Skeletal muscle tissue (tissue), 3 donors: ENCODE measurements at regions not wholly inside any gene's neighbourhood (a gene's known extent, or its start where the extent isn't known, plus 50 kb on each side); places are given as distances from the start of the nearest gene placed in this dataset.

Experiments used
- H3K27ac ChIP-seq: one replicate; pipeline ENCODE4 v1.7.0; 2013; ENCODE audit warnings: mild to moderate bottlenecking, low read depth, low read length, inconsistent platforms
- H3K27me3 ChIP-seq, 3 donors: one replicate each; pipeline ENCODE4 v1.7.0; 2013; ENCODE audit warnings: low read length in 3 of 3; ENCODE audit not compliant: control insufficient read depth in 3 of 3, insufficient read depth in 3 of 3
- H3K36me3 ChIP-seq, 3 donors: one replicate each; pipeline ENCODE4 v1.7.0; 2013; ENCODE audit warnings: low read length in 3 of 3; ENCODE audit not compliant: control insufficient read depth in 3 of 3, insufficient read depth in 3 of 3
- H3K4me1 ChIP-seq, 3 donors: one replicate each; pipeline ENCODE4 v1.7.0; 2013; ENCODE audit warnings: low read length in 3 of 3, mild to moderate bottlenecking in 3 of 3; ENCODE audit not compliant: control insufficient read depth in 3 of 3, insufficient read depth in 3 of 3
- H3K4me3 ChIP-seq, 3 donors: one replicate each; pipeline ENCODE4 v1.7.0; 2013; ENCODE audit warnings: low read length in 3 of 3
- H3K9ac ChIP-seq, 3 donors: one replicate each; pipeline ENCODE4 v1.7.0; 2013; ENCODE audit warnings: low read length in 3 of 3, mild to moderate bottlenecking in 3 of 3, moderate library complexity in 2 of 3, low read depth in 1 of 3
- H3K9me3 ChIP-seq, 3 donors: one replicate each; pipeline ENCODE4 v1.7.0; 2013; ENCODE audit warnings: low read length in 3 of 3; ENCODE audit not compliant: control insufficient read depth in 3 of 3
- donor health status: Osteomylitis.

DNA sequence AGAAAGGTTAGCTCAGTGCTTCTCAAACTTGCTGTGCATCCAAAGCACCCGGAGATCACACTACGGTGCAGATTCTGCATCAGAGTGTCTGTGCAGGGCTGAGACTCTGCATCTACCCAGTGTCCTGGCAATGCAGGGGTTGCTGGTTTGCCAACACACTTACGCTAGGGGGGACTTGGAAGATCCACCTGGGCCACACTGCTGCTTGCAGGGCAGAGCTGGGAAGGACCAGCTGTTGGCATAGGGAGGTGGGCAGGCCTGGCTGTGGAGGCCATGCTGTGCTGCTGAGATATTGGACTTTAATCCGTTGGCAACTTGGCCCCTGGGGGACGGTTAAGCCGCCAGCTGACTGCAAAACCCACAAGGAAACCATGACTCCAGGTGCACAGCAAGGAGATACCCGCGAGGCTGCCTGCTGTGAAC, 397.6 kb upstream of the HS6ST1 start:
- Histone ChIP-seq H3K9me3 (peaks cover 0 to 3% (median 0%) of the 10 kb centered on the region in 3 donors), H3K4me3 (no peak overlapping the region), H3K27me3 (peaks cover 5 to 25% (median 23%) of the 10 kb centered on the region in 3 donors), H3K9ac (no peak overlapping the region), H3K4me1 (no peaks in the 10 kb centered on the region), H3K27ac (no peak overlapping the region), H3K36me3 (no peaks in the 10 kb centered on the region)

DNA sequence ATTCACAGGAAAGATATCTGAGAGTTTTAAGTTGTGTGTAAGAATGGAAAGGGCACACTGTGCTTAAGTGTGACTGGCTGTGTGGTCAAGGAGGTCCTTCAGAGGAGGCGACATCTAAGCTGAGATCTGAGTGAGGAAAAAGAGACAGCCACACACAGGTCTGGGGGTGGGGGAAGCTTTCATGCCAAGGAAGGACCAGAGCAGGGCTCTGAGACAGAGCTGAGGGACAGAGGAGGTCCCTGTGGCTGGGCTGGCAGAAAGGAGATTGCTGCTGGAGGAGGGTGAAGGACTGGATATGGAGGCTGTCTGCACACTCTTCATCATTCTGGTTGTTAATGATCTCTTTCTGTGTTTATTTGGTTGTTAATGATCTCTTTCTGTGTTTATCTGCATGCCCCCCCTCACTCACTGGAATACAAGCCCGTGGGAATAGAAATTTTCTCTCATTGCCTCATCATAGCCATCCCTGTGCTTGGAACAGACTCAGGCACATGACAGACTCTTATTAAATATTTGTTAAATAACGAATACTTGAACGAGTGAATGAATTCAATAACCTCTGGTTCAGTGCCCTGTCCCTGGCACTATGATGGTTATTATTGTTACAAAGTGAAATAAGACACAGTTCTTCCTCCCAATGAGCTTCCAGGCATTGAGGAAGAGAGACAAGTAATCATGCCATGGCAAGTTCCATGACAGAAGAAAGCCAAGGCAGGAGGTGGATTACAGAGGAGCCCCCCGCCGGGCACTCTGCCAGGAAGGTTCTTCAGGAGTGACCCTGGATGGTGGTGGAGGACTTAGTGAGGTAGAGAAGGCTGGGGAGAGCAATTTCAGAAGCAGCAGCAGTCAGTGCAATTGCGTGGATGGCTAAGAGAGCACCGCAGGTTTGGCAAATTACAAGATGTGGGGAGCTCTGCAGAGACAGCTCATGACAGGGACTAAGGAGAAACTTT, 399.4 kb upstream of the HS6ST1 start:
- no peaks in the 10 kb centered on the region for H3K4me1 ChIP-seq
- H3K36me3 ChIP-seq, result no peaks in the 10 kb centered on the region
- no peak overlapping the region for H3K27ac ChIP-seq
- no peak overlapping the region for H3K4me3 ChIP-seq
- peaks cover 0 to 3% (median 0%) of the 10 kb centered on the region in 3 donors for H3K9me3 ChIP-seq
- peaks cover 5 to 25% (median 23%) of the 10 kb centered on the region in 3 donors for H3K27me3 ChIP-seq
- no peak overlapping the region for H3K9ac ChIP-seq

DNA sequence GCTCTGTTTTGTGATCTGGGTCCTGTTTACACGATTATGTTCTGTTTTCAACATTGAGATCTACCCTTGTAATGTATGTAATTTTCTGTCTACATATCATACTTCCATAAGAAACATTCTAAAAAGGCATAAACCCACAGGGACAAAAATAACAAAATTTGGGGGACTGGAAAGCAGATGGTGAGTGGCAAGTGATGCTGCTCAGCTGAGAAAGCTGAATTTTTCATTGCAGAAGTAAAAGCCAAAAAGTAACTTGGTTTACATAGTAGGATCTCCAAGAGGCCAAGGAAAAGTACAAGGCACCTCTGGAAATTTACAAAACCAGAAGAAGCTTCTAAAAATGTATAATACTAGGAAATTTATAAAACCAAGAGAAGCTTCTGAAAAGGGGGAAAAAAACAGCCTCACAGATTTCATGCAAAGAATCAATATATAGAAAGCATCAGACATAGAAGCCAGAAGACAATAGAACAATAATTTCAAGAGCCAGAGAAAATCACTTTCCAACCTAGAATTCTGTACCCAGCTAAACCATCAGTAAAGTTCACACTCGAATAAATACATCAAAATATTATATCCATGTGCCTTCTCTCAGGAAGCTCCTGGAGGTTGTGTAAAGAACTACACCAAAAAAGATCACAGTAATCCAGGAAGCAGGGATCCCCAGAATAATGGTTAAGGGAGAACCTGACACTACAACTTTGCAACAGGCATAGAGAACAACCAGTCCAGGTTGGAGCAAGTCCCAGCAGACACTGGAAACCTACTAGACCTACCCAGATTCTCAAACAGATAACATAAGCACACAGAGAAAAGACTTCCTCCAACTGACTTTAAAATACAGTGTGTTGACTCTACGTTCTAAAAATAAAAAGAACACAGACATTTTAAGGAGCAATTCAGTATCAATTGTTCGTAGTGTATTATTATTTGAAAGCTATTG, 401.7 kb upstream of the HS6ST1 start:
- Histone ChIP-seq H3K9me3 (peaks cover 0 to 3% (median 0%) of the 10 kb centered on the region in 3 donors), H3K27ac (no peak overlapping the region), H3K4me1 (no peaks in the 10 kb centered on the region), H3K36me3 (no peaks in the 10 kb centered on the region), H3K27me3 (peaks cover 5 to 16% (median 15%) of the 10 kb centered on the region in 3 donors), H3K9ac (no peak overlapping the region), H3K4me3 (no peak overlapping the region)

DNA sequence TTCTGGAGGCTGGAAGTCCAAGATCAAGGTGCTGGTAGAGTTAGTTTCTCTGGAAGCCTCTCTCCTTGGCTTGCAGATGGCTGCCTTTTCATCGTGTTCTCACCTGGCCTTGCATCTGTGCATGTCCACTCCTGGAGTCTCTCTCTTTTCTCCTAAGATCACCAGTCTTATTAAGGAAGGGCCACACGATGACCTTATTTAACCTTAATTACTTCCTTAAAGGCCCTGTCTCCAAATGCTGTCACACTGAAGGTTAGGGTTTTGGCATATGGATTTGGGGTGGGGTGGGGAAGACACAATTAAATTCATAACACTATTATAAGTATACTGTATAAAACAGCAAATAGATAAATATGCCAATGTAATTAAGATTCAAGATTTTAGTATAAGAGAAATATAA, 402.4 kb upstream of the HS6ST1 start:
- Histone ChIP-seq H3K27ac (no peak overlapping the region), H3K4me3 (no peak overlapping the region), H3K4me1 (no peaks in the 10 kb centered on the region), H3K9me3 (peaks cover 0 to 3% (median 0%) of the 10 kb centered on the region in 3 donors), H3K9ac (no peak overlapping the region), H3K27me3 (peaks cover 5 to 8% (median 8%) of the 10 kb centered on the region in 3 donors), H3K36me3 (no peaks in the 10 kb centered on the region)

DNA sequence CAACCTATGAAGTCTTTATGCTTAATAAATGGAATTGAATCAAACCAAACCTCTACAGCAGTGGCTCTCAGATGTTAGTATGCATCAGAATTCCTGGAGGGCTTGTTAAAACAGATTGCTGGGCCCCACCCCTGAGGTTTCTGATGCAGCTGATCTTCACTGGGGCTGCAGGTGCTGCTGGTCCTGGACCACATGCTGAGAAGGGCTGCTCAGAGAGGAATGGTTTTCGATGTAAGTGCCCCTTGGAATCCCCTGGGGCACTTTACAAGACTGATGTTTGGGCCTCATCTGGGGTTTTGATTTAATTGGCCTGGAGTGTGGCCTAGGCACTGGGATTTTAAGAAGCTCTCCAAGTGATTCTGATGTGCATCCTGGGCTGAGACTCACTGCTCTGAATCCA, 403.8 kb upstream of the HS6ST1 start:
- H3K4me1 ChIP-seq, result peaks cover 0 to 2% (median 0%) of the 10 kb centered on the region in 3 donors
- H3K9me3 ChIP-seq, result peaks cover 0 to 3% (median 0%) of the 10 kb centered on the region in 3 donors
- H3K4me3 ChIP-seq, result no peak overlapping the region
- H3K9ac ChIP-seq, result no peak overlapping the region
- H3K27me3 ChIP-seq, result peaks cover 0 to 4% (median 0%) of the 10 kb centered on the region in 3 donors
- no peaks in the 10 kb centered on the region for H3K36me3 ChIP-seq
- no peak overlapping the region for H3K27ac ChIP-seq

DNA sequence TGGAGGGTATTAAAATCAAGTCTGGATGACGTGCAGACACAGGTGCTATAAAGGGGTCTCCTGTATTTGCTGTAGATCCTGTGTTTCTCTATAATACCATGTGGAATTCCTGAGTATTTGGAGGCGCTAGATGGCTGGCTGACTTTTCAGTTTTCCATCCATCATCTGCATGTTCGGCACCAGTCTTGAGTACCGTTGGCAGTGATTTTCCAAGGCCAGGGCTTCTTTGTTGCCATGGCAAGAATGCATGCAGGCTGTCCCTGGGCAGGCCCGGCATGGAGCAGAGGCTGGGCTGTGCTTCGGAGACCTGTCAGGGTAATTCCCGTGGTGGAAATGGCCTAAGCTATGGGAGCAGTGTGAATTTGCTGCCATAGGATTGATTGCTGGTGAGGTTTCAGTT, 405.9 kb upstream of the HS6ST1 start:
- H3K27me3 ChIP-seq, result no peaks in the 10 kb centered on the region
- H3K4me1 ChIP-seq, result peaks cover 0 to 3% (median 0%) of the 10 kb centered on the region in 3 donors
- H3K9ac ChIP-seq, result no peak overlapping the region
- no peak overlapping the region for H3K27ac ChIP-seq
- H3K9me3 ChIP-seq, result peaks cover 0 to 5% (median 3%) of the 10 kb centered on the region in 3 donors
- no peak overlapping the region for H3K4me3 ChIP-seq
- no peaks in the 10 kb centered on the region for H3K36me3 ChIP-seq

DNA sequence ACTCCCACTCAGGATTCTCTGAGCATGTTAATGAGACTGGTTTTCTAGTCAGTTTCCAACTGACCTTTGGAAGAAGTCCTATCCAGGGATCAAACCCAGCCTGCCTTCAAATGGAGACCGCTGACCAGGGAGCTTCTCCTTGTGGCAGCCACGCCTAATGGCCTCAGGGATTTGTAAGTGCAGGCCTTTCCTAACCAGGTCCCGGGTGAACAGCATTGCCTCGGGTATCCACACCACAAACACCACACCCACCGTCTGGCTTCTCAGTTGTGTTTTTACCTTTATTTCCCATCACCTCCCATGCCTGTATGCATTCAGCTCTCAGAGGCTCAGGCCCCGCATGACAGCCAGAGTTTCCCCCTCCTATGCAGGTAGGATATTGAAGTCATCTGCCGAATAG, 406.3 kb upstream of the HS6ST1 start:
- H3K36me3 ChIP-seq, result no peaks in the 10 kb centered on the region
- H3K27me3 ChIP-seq, result no peaks in the 10 kb centered on the region
- peaks cover 0 to 3% (median 0%) of the 10 kb centered on the region in 3 donors for H3K4me1 ChIP-seq
- peaks cover 0 to 5% (median 3%) of the 10 kb centered on the region in 3 donors for H3K9me3 ChIP-seq
- no peak overlapping the region for H3K9ac ChIP-seq
- no peak overlapping the region for H3K27ac ChIP-seq
- no peak overlapping the region for H3K4me3 ChIP-seq

DNA sequence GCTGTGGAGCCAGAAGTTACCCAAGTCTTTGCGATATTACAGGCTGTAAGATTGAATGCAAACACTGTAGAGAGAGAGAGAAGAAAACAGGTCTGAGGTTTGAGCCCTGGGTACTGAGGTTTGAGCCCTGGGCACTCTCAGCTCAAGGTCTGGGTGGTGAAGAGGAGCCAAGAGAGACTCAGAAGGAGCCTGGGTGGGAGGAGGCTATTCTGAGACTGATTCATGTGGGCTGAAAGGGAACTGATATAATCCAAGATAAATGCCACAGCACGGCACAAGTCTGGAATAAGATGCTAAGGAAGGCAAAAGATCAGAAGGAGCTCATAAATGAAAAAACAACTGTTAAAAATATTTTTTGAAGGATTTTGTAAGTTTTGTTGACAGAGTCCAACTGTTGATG, 407.6 kb upstream of the HS6ST1 start:
- peaks cover 0 to 3% (median 0%) of the 10 kb centered on the region in 3 donors for H3K4me1 ChIP-seq
- H3K4me3 ChIP-seq, result no peak overlapping the region
- H3K27ac ChIP-seq, result no peak overlapping the region
- H3K36me3 ChIP-seq, result no peaks in the 10 kb centered on the region
- H3K9ac ChIP-seq, result no peak overlapping the region
- peaks cover 0 to 5% (median under 1%) of the 10 kb centered on the region in 3 donors for H3K9me3 ChIP-seq
- H3K27me3 ChIP-seq, result no peaks in the 10 kb centered on the region

DNA sequence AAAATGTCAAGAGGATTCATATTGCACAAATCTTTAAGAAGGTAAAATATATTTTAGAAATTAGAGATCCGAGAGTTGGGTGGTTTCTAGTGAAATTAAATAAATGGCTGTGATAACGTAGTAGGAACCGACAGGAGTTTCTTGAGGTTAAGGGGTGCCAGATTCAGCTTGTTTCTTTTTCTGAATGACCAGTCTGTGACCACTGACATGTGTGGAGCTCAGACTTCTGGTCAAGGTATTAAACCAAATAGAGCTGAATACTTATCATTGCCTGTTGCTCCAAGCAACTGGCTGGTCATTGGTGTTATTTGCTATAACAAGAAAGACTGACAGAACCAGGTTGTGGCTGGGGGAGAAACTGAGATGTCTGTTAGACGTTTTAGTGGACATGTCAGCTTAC, 408.2 kb upstream of the HS6ST1 start:
- Histone ChIP-seq H3K9ac (no peak overlapping the region), H3K27ac (no peak overlapping the region)

More for the DNA sequence above, 408.2 kb upstream of the HS6ST1 start:
- H3K4me3 ChIP-seq, result no peak overlapping the region
- H3K27me3 ChIP-seq, result no peaks in the 10 kb centered on the region
- no peaks in the 10 kb centered on the region for H3K36me3 ChIP-seq
- peaks cover 0 to 5% (median 0%) of the 10 kb centered on the region in 3 donors for H3K9me3 ChIP-seq
- peaks cover 0 to 3% (median 0%) of the 10 kb centered on the region in 3 donors for H3K4me1 ChIP-seq
